NT2/D1 (cell line): ENCODE measurements at regions not wholly inside any gene's neighbourhood (a gene's known extent, or its start where the extent isn't known, plus 50 kb on each side); places are given as distances from the start of the nearest gene placed in this dataset.
"Not testable (repeated sequence)": the region's sequence is repeated elsewhere in the genome, so short reads cannot be mapped to it uniquely, and the experiment has no call there.

Experiments used
- SUZ12 ChIP-seq: IDR thresholded peaks from 2 replicates; pipeline ENCODE4 v1.6.1; 2011; ENCODE audit not compliant: insufficient read length, insufficient read depth; ENCODE audit errors: extremely low read depth
- YY1 ChIP-seq: IDR thresholded peaks from 2 replicates; pipeline ENCODE4 v1.6.1; 2011; ENCODE audit not compliant: insufficient read length, insufficient read depth

DNA sequence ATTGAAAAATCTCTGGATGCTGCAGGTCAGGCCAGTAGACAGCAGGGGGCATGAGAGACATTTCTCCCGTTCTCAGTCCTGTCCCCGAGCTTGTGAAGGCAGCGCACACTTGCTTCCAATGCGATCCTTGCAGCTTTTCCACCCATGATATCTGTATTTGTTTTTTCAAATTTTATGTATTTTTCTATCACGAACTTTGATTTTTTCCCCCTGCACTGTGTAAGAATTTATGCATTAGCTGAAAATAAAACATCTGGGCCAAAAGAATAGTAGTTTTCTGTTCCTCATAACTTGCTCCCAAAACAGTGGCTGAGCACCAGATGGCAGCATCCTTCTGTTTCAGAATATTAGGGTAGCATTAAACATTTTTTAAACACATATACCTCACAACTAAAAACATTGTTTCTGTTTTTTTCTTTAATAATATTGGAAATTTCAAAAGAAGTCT lies 90.9 kb upstream of the PABPC3 start:
- TF ChIP-seq SUZ12, YY1: not testable (repeated sequence)
